Mesodermal cell (in vitro differentiated cells): ENCODE measurements at regions not wholly inside any gene's neighbourhood (a gene's known extent, or its start where the extent isn't known, plus 50 kb on each side); places are given as distances from the start of the nearest gene placed in this dataset.
"Not testable (repeated sequence)": the region's sequence is repeated elsewhere in the genome, so short reads cannot be mapped to it uniquely, and the experiment has no call there.

Experiments
- H3K27ac ChIP-seq: 2 replicates; pipeline ENCODE4 v1.7.0; 2013; ENCODE audit warnings: mild to moderate bottlenecking, low read depth, low read length, moderate library complexity; ENCODE audit not compliant: severe bottlenecking
- H3K36me3 ChIP-seq: 2 replicates; pipeline ENCODE4 v1.7.1; 2013; ENCODE audit warnings: mild to moderate bottlenecking, low read length, moderate library complexity; ENCODE audit not compliant: control insufficient read depth, insufficient read depth
- H3K4me1 ChIP-seq: one replicate; pipeline ENCODE4 v1.7.1; 2013; ENCODE audit warnings: mild to moderate bottlenecking, low read length; ENCODE audit not compliant: insufficient read depth, control insufficient read depth, poor library complexity, severe bottlenecking
- H3K4me3 ChIP-seq: 2 replicates; pipeline ENCODE4 v1.7.0; 2013; ENCODE audit warnings: low read length, control low read depth, mild to moderate bottlenecking; ENCODE audit not compliant: insufficient read depth, poor library complexity, severe bottlenecking; ENCODE audit errors: extremely low read depth
- H3K9me3 ChIP-seq: 2 replicates; pipeline ENCODE4 v1.7.1; 2013; ENCODE audit warnings: mild to moderate bottlenecking, low read length, moderate library complexity; ENCODE audit not compliant: control insufficient read depth
- WGBS, 2 experiments: methylation state at CpG; one replicate each; pipeline ENCODE4 v1.1.5; 2013; ENCODE audit warnings: missing lambda C conversion rate in 2 of 2; ENCODE audit not compliant: insufficient coverage in 2 of 2; 5-methylcytosine and 5-hydroxymethylcytosine counted together

DNA sequence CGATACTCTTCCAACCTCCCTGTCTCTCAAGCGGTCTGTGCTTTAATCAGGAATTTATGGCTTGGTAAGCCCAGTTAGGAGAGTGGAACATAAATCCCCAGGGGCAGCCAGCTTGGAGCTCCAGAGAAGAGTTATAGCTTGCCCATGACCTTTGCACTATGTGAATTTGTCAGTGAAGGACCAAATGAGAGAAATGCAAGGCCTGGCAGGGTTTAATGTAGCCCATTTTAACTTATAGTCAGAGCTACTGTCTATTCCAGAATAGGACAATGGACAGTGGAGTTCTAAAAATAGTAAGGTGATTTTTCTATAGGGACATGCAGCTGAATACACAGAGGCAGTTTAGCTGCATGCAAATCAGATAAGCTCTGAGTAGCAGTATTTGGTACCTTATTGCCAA is 142.6 kb upstream of the CAV2 start:
- H3K4me3 ChIP-seq = no peak overlapping the region
- H3K9me3 ChIP-seq = no peaks in the 10 kb centered on the region
- peak overlapping the region; percentile 33 for H3K27ac ChIP-seq
- WGBS, 2 experiments = 80 to 93% methylated on average over 1 to 2 of the region's 2 CpGs
- no peaks in the 10 kb centered on the region for H3K36me3 ChIP-seq
- H3K4me1 ChIP-seq = peaks cover 39% of the 10 kb centered on the region

GRCh38 chr7:116357781-116358670 is 141.5 kb upstream of the CAV2 start:
- Histone ChIP-seq H3K27ac (no peak overlapping the region), H3K36me3 (no peaks in the 10 kb centered on the region), H3K4me1 (peaks cover 39% of the 10 kb centered on the region), H3K4me3 (no peak overlapping the region), H3K9me3 (no peaks in the 10 kb centered on the region)
- WGBS, 2 experiments = 94 to 100% methylated on average over 1 to 4 of the region's 5 CpGs

DNA sequence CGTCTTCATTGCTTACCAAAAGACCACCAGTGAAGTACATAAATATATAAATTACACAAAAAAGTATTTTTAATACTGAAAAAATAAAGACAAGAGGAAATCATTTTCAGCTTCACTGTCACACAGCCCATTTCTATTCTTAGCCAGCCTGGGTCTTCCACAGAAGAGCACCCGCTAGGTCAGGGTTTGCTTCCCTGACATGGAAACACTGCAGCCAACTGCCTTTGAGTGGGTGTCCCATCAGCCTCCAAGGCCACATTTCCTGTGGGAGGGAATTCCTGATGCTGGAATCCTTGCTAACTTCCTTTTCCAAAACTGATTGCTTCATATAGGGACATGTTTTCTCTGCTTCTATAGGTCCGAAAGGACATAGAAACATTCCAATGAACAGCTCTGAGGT is 137.8 kb upstream of the CAV2 start:
- 88 to 92% methylated on average over 1 to 2 of the region's 3 CpGs for WGBS, 2 experiments
- H3K9me3 ChIP-seq = no peaks in the 10 kb centered on the region
- H3K4me3 ChIP-seq = no peak overlapping the region
- H3K36me3 ChIP-seq = no peaks in the 10 kb centered on the region
- H3K4me1 ChIP-seq = peaks cover 15% of the 10 kb centered on the region
- H3K27ac ChIP-seq = no peak overlapping the region

DNA sequence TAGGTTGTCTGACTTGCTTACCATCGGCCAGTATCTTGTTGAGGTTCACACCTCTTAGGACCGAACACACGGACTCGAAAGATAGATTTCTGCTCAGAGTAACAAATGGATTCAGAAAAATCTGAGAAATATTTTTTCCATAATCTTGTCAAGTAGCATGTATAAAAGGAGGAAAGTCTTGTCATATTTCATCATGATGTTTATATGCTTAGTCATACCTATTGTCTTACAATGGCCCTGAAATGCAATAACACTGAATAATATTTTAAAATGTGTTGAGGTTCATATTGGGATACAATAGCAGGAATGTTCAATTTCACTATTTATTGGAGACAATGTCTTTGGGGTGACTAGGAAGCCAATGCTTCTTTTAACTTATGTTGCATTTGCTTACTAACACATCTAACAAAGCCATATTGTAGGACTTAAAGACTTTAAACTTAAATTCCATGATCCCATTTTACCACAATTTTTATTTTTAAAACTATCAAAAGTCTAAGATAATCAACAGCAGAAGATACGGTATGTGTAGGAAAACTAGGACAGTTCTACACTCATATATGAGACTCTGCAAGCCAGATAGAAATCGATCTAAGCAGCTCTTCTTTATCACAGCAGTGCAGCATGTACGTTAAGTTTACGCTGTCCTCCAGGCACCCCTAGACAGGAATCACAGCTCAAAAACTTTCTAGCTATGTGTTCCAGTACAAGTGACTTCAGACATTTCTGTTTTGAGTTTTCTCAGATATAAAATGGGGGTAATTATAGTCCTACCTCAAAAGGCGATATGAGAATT is 135.7 kb upstream of the CAV2 start:
- no peaks in the 10 kb centered on the region for H3K9me3 ChIP-seq
- 94 to 100% methylated on average over 1 to 2 of the region's 9 CpGs for WGBS, 2 experiments
- no peaks in the 10 kb centered on the region for H3K36me3 ChIP-seq
- H3K4me1 ChIP-seq = no peaks in the 10 kb centered on the region
- no peak overlapping the region for H3K27ac ChIP-seq
- H3K4me3 ChIP-seq = no peak overlapping the region

GRCh38 chr7:116364469-116364868 is 135.1 kb upstream of the CAV2 start:
- no peak overlapping the region for H3K27ac ChIP-seq
- H3K4me1 ChIP-seq = no peaks in the 10 kb centered on the region
- H3K9me3 ChIP-seq = no peaks in the 10 kb centered on the region
- no peak overlapping the region for H3K4me3 ChIP-seq
- H3K36me3 ChIP-seq = no peaks in the 10 kb centered on the region
- WGBS, 2 experiments = no CpG with 5 or more reads among the region's 2 CpGs

DNA sequence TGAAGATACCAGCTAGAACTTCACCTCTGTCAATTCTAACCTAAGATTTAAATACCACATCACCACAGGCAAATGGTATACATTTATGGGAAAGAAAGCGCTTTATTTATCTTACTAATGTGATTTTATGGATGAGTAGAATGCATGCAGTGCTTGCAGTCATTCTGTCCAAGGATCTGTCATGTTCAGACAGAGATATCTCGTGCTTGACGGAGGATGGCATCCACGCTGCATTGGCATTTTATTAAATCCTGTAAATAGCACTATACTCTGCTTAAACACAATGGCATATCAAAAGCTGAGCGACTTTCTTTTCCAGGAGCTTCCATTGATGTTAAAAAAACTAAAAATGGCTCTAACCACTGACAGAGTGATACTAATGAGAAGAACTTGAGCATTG is 133.7 kb upstream of the CAV2 start:
- no peaks in the 10 kb centered on the region for H3K4me1 ChIP-seq
- 90% methylated on average over 2 to 4 of the region's 5 CpGs for WGBS, 2 experiments
- H3K4me3 ChIP-seq = no peak overlapping the region
- H3K27ac ChIP-seq = no peak overlapping the region
- peaks cover 4% of the 10 kb centered on the region for H3K9me3 ChIP-seq
- no peaks in the 10 kb centered on the region for H3K36me3 ChIP-seq

GRCh38 chr7:116367171-116367813 is 132.2 kb upstream of the CAV2 start:
- Histone ChIP-seq H3K4me3 (no peak overlapping the region), H3K4me1 (no peaks in the 10 kb centered on the region), H3K27ac (no peak overlapping the region), H3K36me3 (no peaks in the 10 kb centered on the region), H3K9me3 (peaks cover 12% of the 10 kb centered on the region)
- WGBS, 2 experiments = 57 to 77% methylated on average over 1 to 3 of the region's 4 CpGs

GRCh38 chr7:116368965-116369364 is 130.6 kb upstream of the CAV2 start:
- Histone ChIP-seq H3K4me3 (no peak overlapping the region), H3K9me3 (peaks cover 12% of the 10 kb centered on the region), H3K27ac (no peak overlapping the region), H3K36me3 (no peaks in the 10 kb centered on the region), H3K4me1 (no peaks in the 10 kb centered on the region)
- no CpG with 5 or more reads among the region's 2 CpGs for WGBS, 2 experiments

DNA sequence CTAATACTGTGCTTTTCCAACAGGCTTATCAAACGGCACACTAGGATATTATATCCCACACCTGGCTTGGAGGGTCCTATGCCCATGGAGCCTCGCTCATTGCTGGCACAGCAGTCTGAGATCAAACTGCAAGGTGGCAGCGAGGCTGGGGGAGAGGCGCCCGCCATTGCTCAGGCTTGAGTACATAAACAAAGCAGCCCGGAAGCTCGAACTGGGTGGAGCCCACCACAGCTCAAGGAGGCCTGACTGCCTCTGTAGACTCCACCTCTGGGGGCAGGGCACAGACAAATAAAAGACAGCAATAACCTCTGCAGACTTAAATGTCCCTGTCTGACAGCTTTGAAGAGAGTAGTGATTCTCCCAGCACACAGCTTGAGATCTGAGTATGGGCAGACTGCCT is 128.0 kb upstream of the CAV2 start:
- H3K36me3 ChIP-seq, H3K4me3 ChIP-seq, H3K4me1 ChIP-seq, H3K27ac ChIP-seq: not testable (repeated sequence)
- 85 to 96% methylated on average over 4 to 6 of the region's 7 CpGs for WGBS, 2 experiments
- H3K9me3 ChIP-seq = peaks cover 12% of the 10 kb centered on the region

GRCh38 chr7:116373229-116373628 is 126.3 kb upstream of the CAV2 start:
- H3K36me3 ChIP-seq, H3K27ac ChIP-seq, H3K4me3 ChIP-seq, H3K4me1 ChIP-seq: not testable (repeated sequence)
- peaks cover 12% of the 10 kb centered on the region for H3K9me3 ChIP-seq
- WGBS, 2 experiments = no CpG with 5 or more reads among the region's 3 CpGs
